MM.1S (cell line): ENCODE measurements at regions not wholly inside any gene's neighbourhood (a gene's known extent, or its start where the extent isn't known, plus 50 kb on each side); places are given as distances from the start of the nearest gene placed in this dataset.

ENCODE experiments used
- EZH2 ChIP-seq: fragments of 300-600 bp; sonication (generic); optimal IDR thresholded peaks from 2 replicates; pipeline ENCODE3; 2017; ENCODE audit warnings: low read depth, mild to moderate bottlenecking, antibody characterized with exemption, low read length, mixed read lengths
- EZH2phosphoT487 ChIP-seq: fragments of 300-600 bp; sonication (generic); IDR thresholded peaks from 2 replicates; pipeline ENCODE4 v1.6.1; 2018; ENCODE audit warnings: antibody characterized with exemption, low read length
- TF ChIP-seq, protein P1 (sequence below): fragments of 300-600 bp; sonication (generic); IDR thresholded peaks from 2 replicates; pipeline ENCODE4 v1.5.1; 2016; ENCODE audit warnings: antibody characterized with exemption, low read length, mixed read lengths

DNA sequence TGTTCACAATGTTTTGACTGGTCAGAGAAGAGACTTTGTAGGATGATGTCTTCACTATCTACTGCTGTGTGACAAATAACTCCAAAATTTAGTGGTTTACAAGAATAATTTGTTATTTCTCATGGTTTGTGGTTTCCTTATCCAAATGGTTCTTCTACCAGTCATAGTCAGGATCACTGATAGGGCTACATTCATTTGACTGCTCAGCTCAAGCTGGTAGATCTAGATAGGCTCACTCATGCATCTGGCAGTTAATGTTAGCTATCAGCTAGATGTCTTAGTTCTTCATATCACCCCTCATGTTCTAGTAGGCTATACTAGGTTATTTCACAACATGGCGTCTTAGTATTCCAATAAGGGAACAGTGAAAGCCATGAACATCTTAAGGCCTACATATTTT, 131.0 kb downstream of the ID4 start:
- TF ChIP-seq, protein P1, sequence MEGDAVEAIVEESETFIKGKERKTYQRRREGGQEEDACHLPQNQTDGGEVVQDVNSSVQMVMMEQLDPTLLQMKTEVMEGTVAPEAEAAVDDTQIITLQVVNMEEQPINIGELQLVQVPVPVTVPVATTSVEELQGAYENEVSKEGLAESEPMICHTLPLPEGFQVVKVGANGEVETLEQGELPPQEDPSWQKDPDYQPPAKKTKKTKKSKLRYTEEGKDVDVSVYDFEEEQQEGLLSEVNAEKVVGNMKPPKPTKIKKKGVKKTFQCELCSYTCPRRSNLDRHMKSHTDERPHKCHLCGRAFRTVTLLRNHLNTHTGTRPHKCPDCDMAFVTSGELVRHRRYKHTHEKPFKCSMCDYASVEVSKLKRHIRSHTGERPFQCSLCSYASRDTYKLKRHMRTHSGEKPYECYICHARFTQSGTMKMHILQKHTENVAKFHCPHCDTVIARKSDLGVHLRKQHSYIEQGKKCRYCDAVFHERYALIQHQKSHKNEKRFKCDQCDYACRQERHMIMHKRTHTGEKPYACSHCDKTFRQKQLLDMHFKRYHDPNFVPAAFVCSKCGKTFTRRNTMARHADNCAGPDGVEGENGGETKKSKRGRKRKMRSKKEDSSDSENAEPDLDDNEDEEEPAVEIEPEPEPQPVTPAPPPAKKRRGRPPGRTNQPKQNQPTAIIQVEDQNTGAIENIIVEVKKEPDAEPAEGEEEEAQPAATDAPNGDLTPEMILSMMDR: no peak
- TF ChIP-seq EZH2 (no peak), EZH2phosphoT487 (no peak)
